Tibial nerve (tissue), 3 donors: ENCODE measurements at regions not wholly inside any gene's neighbourhood (a gene's known extent, or its start where the extent isn't known, plus 50 kb on each side); places are given as distances from the start of the nearest gene placed in this dataset.

Source experiments
- POLR2A ChIP-seq, 2 donors: fragments of 450-650 bp; IDR thresholded peaks; one replicate each; pipeline ENCODE4 v1.6.1; 2017; ENCODE audit warnings: antibody characterized with exemption in 2 of 2, mild to moderate bottlenecking in 2 of 2, moderate library complexity in 2 of 2
- TF ChIP-seq, protein P1 (sequence below), 5 experiments: fragments of 200-600 bp in 3 of 5; fragments of 450-650 bp in 2 of 5; sonication (generic) in 3 of 5; IDR thresholded peaks; one replicate each; pipeline ENCODE4 v1.5.1; 2016 to 2019; ENCODE audit warnings: antibody characterized with exemption in 5 of 5, mild to moderate bottlenecking in 3 of 5, moderate library complexity in 2 of 5

- TF ChIP-seq, protein P1, sequence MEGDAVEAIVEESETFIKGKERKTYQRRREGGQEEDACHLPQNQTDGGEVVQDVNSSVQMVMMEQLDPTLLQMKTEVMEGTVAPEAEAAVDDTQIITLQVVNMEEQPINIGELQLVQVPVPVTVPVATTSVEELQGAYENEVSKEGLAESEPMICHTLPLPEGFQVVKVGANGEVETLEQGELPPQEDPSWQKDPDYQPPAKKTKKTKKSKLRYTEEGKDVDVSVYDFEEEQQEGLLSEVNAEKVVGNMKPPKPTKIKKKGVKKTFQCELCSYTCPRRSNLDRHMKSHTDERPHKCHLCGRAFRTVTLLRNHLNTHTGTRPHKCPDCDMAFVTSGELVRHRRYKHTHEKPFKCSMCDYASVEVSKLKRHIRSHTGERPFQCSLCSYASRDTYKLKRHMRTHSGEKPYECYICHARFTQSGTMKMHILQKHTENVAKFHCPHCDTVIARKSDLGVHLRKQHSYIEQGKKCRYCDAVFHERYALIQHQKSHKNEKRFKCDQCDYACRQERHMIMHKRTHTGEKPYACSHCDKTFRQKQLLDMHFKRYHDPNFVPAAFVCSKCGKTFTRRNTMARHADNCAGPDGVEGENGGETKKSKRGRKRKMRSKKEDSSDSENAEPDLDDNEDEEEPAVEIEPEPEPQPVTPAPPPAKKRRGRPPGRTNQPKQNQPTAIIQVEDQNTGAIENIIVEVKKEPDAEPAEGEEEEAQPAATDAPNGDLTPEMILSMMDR (IDR thresholded peaks at IDR 0.05) = no peak
- TF ChIP-seq POLR2A (IDR thresholded peaks at IDR 0.05) = no peak
Measured at GRCh38 chr3:10625323-10625722, 119.9 kb upstream of the ATP2B2 start.
